Tibial artery (tissue), 4 donors: ENCODE measurements at regions not wholly inside any gene's neighbourhood (a gene's known extent, or its start where the extent isn't known, plus 50 kb on each side); places are given as distances from the start of the nearest gene placed in this dataset.
A peak's percentile ranks its signal among the peaks of the same experiment; 100 is the strongest.
"Not testable (repeated sequence)": the region's sequence is repeated elsewhere in the genome, so short reads cannot be mapped to it uniquely, and the experiment has no call there.

Experiments used
- DNase-seq, 2 donors: peaks; one replicate each; pipeline ENCODE4 v3.0.0-alpha.2; 2019
- H3K27ac ChIP-seq, 2 donors: fragments of 200-600 bp; sonication (generic) in 1 of 2; 1 replicate in 1 of 2; 2 replicates in 1 of 2; pipeline ENCODE4 v1.5.1; 2018 to 2019; ENCODE audit warnings: mild to moderate bottlenecking in 1 of 2
- H3K27me3 ChIP-seq, 2 donors: fragments of 200-600 bp; sonication (generic) in 1 of 2; one replicate each; pipeline versions ENCODE4 v1.5.1 to v1.6.0; 2016 to 2019
- H3K36me3 ChIP-seq, 3 donors: fragments of 200-600 bp; sonication (generic) in 2 of 3; one replicate each; pipeline ENCODE4 v1.5.1; 2016 to 2019; ENCODE audit warnings: mild to moderate bottlenecking in 2 of 3
- H3K4me1 ChIP-seq, 4 donors: fragments of 200-600 bp; sonication (generic) in 2 of 4; 1 replicate in 3 of 4; 2 replicates in 1 of 4; pipeline ENCODE4 v1.5.1; 2016 to 2019
- H3K4me3 ChIP-seq, 2 donors: fragments of 200-600 bp; sonication (generic) in 1 of 2; 1 replicate in 1 of 2; 2 replicates in 1 of 2; pipeline ENCODE4 v1.5.1; 2018 to 2019; ENCODE audit warnings: mild to moderate bottlenecking in 2 of 2
- H3K9me3 ChIP-seq, 3 donors: fragments of 200-600 bp; sonication (generic) in 1 of 3; one replicate each; pipeline ENCODE4 v1.5.1; 2016 to 2019
- CTCF ChIP-seq, 2 experiments: fragments of 200-600 bp in 1 of 2; fragments of 450-650 bp in 1 of 2; IDR thresholded peaks; one replicate each; pipeline ENCODE4 v1.5.1; 2017 to 2019; ENCODE audit warnings: antibody characterized with exemption in 2 of 2, mild to moderate bottlenecking in 1 of 2, moderate library complexity in 1 of 2
- intact Hi-C: fragments of 100-400 bp; cut with DNase I; formaldehyde crosslinking; loops from one replicate; pipeline ENCODE4 v1.15.0; 2023; ENCODE audit warnings: low total_unique reads

- no peak for DNase-seq
- intact Hi-C loops = no loop called here
- H3K36me3 ChIP-seq = no peaks in the 10 kb centered on the region
- no peaks in the 10 kb centered on the region for H3K9me3 ChIP-seq
- H3K27ac ChIP-seq = no peak overlapping the region
- H3K4me3 ChIP-seq = no peak overlapping the region
- TF ChIP-seq CTCF (IDR thresholded peaks at IDR 0.05) = no peak
- H3K27me3 ChIP-seq = no peaks in the 10 kb centered on the region
- H3K4me1 ChIP-seq = no peaks in the 10 kb centered on the region
Measured at GRCh38 chr7:122248472-122248871, 56.1 kb downstream of the FEZF1 start.

- H3K27me3 ChIP-seq, intact Hi-C loops, H3K4me3 ChIP-seq: not testable (repeated sequence)
Measured at GRCh38 chr7:122238729-122239128, 65.8 kb downstream of the FEZF1 start.

GRCh38 chr7:122238297-122238696, 66.3 kb downstream of the FEZF1 start:
- intact Hi-C loops, H3K4me1 ChIP-seq, H3K4me3 ChIP-seq, H3K9me3 ChIP-seq, H3K36me3 ChIP-seq, H3K27ac ChIP-seq, H3K27me3 ChIP-seq, DNase-seq: not testable (repeated sequence)

More at GRCh38 chr7:122238729-122239128, 65.8 kb downstream of the FEZF1 start:
- not testable (repeated sequence) for DNase-seq, H3K4me1 ChIP-seq, H3K27ac ChIP-seq, H3K36me3 ChIP-seq, H3K9me3 ChIP-seq

GRCh38 chr7:122225874-122226273, 78.7 kb downstream of the FEZF1 start:
- DNase-seq = no peak
- intact Hi-C loops = loop anchor here (10.0 kb wide), 1 partner anchor 299 kb away; no protein-coding TSS in a partner anchor
- H3K27me3 ChIP-seq = no peaks in the 10 kb centered on the region
- no peak for TF ChIP-seq CTCF (IDR thresholded peaks at IDR 0.05)
- H3K27ac ChIP-seq = no peak overlapping the region
- H3K4me3 ChIP-seq = no peak overlapping the region
- no peaks in the 10 kb centered on the region for H3K36me3 ChIP-seq
- no peaks in the 10 kb centered on the region for H3K4me1 ChIP-seq
- H3K9me3 ChIP-seq = no peaks in the 10 kb centered on the region

- Histone ChIP-seq H3K36me3 (no peaks in the 10 kb centered on the region), H3K27ac (no peak overlapping the region), H3K27me3 (peaks cover 0 to 3% of the 10 kb centered on the region in 2 donors), H3K4me3 (no peak overlapping the region), H3K9me3 (no peaks in the 10 kb centered on the region), H3K4me1 (no peaks in the 10 kb centered on the region)
- DNase-seq = no peak
- peak; percentile 49 to 50 for TF ChIP-seq CTCF (IDR thresholded peaks at IDR 0.05)
- intact Hi-C loops = no loop called here
Measured at GRCh38 chr7:122219253-122219865, 75.3 kb upstream of the AASS start.

- Histone ChIP-seq H3K4me3 (no peak overlapping the region), H3K27me3 (peaks cover 0 to 3% of the 10 kb centered on the region in 2 donors), H3K36me3 (no peaks in the 10 kb centered on the region), H3K27ac (no peak overlapping the region), H3K9me3 (no peaks in the 10 kb centered on the region), H3K4me1 (no peaks in the 10 kb centered on the region)
- TF ChIP-seq CTCF (IDR thresholded peaks at IDR 0.05) = no peak
- intact Hi-C loops = no loop called here
- no peak for DNase-seq
Measured at GRCh38 chr7:122217125-122217524, 73.1 kb upstream of the AASS start.

- intact Hi-C loops = no loop called here
- Histone ChIP-seq H3K27ac (no peak overlapping the region), H3K27me3 (no peaks in the 10 kb centered on the region), H3K4me1 (no peaks in the 10 kb centered on the region), H3K4me3 (no peak overlapping the region), H3K36me3 (no peaks in the 10 kb centered on the region), H3K9me3 (no peaks in the 10 kb centered on the region)
- TF ChIP-seq CTCF (IDR thresholded peaks at IDR 0.05) = no peak
- DNase-seq = no peak
Measured at GRCh38 chr7:122212754-122213153, 68.7 kb upstream of the AASS start.
